Central memory CD4-positive, alpha-beta T cell (primary cell): ENCODE measurements at regions not wholly inside any gene's neighbourhood (a gene's known extent, or its start where the extent isn't known, plus 50 kb on each side); places are given as distances from the start of the nearest gene placed in this dataset.
A peak's percentile ranks its signal among the peaks of the same experiment; 100 is the strongest.
"Not testable (repeated sequence)": the region's sequence is repeated elsewhere in the genome, so short reads cannot be mapped to it uniquely, and the experiment has no call there.

Source experiments
- DNase-seq: peaks from one replicate; pipeline ENCODE4 v3.0.0; 2022

DNA sequence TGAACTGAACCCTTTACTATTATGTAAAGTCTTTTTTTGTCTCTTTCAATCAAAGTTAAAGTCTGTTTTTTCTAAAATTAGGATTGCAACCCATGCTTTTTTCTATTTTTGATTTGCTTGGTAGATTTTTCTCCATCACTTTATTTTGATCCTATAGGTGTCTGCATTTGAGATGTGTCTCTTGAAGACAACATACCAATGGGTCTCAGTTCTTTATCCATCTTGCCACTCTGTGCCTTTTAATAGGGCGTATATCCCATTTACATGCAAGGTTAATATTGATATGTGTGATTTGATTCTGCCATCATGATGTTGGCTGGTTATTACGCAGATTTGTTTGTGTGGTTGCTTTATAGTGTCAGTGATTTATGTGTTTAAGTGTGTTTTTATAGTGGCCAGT is 436.0 kb upstream of the SEMA6A start:
- no peak for DNase-seq

DNA sequence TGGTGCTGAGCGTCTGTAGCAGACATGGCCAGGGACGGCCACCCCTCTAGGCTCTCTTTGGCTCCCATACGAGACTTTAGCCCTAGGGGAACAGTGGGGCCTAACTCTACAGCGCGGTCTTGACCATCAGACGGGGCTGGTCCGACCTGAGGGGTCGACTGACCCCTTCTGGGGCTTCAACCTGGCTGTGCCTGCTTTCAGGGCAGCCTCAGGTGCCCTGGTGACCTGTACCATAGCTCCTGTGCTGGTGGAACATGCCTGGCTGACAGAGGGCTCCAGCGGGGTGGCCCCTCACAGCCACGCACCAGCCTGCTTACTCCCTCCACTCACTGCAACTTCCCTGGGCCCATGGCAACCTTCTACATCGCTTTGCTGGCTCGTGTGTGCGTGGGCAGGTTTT is 423.4 kb upstream of the SEMA6A start:
- no peak for DNase-seq

DNA sequence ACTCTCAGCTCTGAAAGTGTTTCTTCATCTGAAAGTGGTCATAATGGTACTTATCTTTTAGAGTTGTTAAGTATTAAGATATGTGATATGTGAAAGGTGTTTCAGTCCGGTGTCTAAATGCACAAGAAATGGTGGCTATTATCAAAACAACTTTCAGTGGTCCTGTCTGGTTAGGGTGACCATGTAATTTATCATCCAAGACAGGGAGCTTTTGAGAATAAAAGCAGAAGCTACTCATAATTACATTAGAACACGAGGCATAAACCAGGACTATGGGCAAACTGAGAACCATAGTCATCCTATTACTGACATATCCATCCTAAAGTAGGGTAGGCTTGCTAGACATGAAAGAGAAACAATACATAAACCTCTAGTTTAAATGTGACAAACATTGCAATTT is 418.1 kb upstream of the SEMA6A start:
- no peak for DNase-seq

DNA sequence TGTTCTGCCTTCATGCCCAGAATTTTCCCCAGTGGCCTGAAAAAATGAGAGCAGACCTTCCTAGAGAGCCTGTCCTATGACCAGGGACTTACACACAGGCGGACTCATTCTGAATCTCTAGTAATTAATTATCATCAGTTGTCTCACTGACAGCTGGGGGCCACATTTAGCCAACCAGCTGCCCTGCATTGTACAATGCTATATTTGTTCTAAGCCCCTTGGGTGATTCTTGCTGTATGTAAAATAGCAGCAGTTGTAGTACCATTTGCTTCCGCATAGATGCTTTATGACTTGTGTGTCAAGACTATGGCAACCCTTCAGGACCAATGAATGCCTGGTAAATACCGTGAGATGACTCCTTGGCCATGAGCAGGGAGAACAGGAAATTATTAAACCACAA is 415.4 kb upstream of the SEMA6A start:
- no peak for DNase-seq

DNA sequence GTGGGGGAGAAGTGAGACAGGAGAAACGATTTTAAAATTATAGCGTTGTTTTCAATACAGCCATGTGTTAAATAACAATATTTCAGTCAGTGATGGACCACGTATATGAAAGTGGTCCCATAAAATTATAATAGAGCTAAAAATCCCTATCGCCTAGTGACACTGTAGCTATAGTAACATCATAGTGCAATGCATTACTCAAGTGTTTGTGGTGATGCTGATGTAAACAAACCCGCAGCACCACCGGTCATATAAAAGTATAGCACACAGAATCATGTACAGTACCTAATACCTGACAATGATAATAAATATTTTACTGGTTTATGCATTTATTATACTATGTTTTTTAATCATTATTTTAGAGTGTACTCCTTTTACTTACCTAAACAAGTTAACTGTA is 407.4 kb upstream of the SEMA6A start:
- DNase-seq, result no peak

- DNase-seq, result no peak
Observed at GRCh38 chr5:116980581-116980980, 406.0 kb upstream of the SEMA6A start.

DNA sequence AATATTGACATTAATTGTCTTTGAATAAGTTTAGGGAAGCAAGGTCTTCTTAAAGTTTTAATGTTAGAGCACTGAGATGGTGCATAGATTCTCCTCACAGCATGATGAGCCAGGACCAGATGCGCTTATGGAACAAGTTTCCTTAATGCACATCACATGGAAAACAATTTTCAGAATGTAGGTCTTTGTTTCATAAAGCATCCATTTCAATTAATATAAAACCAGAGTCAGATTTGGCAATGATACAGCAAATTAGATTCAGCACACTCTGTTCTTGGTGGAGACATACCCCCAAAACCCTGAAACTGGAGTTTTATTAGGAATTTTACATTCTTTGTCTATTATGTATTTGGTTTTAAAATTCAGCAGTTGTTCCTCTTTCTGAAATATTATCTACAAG is 402.1 kb upstream of the SEMA6A start:
- DNase-seq, result no peak

- no peak for DNase-seq
Observed at GRCh38 chr5:116971131-116971530, 396.5 kb upstream of the SEMA6A start.

DNA sequence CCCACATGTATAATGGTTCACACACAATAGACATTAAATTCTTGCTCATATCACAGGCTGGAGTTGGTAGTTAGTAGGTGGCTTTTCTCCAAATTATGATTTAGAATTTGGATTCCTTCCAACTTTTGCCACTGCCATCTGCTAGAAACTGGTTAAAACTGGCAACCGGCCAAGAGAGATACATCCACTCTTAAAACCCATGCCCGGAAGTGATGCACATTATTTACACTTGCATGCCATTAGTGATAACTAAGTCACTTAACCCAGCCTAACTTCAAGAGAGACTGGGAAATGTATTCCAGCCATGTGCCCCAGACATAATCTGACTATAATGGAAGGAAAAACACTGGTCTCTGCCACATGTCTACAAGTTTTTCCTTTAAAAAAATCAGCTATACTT is 395.7 kb upstream of the SEMA6A start:
- no peak for DNase-seq

DNA sequence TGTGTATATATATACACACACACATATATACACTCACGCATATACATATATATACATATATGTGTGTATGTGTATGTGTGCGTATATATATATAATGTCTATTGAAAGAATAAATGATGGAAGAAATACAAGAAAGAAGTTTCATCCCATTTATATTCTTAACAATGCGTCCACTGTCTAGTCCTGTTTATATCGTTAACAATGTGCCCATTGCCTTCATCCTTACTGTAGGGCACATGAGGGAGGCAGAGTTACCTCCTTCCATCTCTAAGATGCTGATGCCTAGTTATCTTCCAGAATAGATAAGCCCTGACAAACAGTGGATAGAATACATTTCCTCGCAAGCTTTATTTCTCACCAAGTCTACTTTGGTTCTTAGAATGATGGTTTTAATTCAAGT is 389.8 kb upstream of the SEMA6A start:
- DNase-seq, result no peak

- DNase-seq, result no peak
Observed at GRCh38 chr5:116961021-116961420, 386.4 kb upstream of the SEMA6A start.

DNA sequence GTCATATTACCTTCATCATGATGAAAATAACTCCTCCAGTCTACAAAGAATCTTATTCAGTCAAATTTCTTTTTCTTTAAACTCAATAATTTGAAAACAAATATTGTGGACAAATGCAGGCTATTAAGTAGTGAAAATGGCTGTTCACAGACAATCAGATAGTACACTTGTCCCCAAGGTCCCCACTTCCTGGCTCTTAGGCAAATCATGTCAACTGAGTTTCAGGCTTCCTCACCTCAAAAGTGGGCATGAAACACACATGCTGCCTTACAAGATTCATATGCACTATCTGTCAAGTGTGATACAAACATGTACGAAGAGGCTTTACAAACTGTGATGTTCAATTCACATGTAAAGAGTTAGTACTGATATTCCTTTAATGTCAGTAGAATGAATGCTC is 385.2 kb upstream of the SEMA6A start:
- no peak for DNase-seq

DNA sequence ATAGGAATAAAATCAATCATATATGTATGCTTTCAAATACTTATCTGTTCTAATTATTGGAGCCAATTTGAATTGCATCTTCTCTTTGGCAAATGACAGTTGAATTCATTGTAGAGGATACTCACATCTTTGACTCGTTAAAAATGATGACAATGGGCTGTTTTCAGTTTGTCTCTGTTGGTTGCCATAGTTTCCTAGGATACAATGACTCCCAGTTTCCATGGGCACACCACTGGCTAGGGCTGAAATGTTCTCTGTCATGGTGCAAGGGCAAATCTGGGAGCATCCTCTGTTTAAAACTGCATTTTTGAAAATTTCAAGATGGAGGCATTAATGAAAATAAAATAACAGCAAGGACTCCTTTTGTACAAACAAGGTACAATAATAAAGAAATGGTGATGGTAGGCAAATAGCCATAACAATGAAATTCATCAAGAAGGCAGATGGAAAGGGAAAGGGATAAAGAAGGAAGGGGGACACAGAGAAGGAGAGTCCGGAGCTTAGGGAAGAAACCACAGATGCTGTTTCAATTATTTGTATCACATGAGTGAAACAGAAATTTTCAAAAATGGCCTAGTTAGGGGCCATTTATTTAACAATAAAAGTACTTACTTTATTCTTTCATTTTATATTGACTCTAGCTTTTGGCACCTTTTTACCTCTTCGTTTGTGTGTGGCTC is 378.8 kb upstream of the SEMA6A start:
- DNase-seq, result no peak

DNA sequence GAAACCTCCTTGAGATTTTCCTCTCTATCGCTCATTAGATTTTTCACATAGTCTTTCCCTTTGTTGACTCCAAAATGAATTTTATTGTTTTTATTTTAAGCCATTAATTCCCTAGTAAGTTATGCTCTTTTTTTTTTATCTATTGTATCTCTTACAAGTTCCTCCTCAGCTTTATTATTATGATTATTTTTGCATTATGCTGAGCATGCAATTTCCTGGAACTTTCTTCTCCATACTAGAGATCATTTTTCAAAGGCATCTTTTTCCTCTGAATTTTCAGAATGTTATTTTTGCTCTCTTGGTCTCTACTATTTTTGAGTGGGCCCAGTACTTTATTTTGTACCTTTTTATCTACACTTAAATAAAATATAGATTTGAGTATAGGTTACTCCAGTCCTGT is 376.6 kb upstream of the SEMA6A start:
- no peak for DNase-seq

GRCh38 chr5:116947691-116948528 is 373.3 kb upstream of the SEMA6A start:
- DNase-seq, result peak; percentile 10

- not testable (repeated sequence) for DNase-seq
Observed at GRCh38 chr5:116945613-116946382, 371.2 kb upstream of the SEMA6A start.

DNA sequence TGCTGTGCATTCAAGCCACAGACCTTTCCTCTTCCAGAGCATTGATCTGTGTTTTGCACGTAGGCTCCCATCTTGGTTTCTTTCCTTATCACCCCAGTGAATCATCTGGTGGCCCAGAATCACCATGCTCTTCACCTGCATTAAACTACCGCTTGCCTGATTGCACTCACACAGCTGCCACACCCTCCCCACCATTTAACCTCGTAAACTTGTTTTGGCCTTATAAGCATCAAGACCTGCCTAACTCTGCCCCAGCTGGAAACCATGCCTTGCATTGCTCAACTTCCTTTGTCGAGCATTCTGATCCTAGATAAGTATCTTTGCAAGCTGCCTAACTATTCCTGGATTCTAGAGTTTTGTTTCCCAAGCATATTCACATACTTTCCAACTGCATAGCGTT is 369.6 kb upstream of the SEMA6A start:
- no peak for DNase-seq

GRCh38 chr5:116942622-116943021 is 368.0 kb upstream of the SEMA6A start:
- no peak for DNase-seq

DNA sequence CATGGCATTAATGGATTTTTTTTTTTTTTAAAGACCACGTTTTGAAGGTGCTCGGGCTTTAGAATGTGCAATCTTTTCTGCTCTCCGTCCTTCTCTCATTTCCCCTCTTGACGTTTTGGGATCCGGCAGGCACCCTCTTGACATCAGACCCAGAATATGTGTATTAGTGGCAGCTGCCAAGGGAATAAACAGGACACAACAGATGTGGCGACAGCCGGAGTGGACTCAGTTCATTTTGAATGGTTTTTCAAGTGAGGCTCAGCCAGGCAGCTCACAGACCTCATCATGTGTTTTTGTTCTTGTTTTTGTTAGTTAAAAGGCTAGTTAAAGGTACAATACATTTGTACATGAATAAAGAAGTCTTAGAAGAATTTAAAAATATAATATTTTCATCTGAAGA is 365.0 kb upstream of the SEMA6A start:
- DNase-seq, result no peak

DNA sequence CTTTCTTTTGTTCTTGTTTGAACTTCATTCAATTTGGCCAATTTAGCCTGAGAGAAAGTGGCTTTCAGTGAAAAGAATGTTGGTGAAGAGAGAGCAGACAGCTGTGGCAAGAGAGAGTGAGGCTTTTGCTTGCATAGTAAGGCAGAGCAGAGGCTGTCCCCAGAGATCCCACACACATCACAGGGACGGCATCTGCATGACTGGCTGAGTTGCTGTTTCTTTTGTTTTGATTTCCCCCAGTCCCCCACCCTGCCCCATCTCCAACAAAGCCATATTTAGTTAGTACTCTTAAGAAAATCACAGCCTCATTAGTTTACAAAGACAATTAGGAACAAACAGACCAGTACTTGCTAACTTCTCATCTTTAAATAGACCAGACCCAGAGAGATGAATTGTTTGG is 363.9 kb upstream of the SEMA6A start:
- DNase-seq, result no peak

- DNase-seq, result no peak
Observed at GRCh38 chr5:116935561-116936162, 361.0 kb upstream of the SEMA6A start.

GRCh38 chr5:116930616-116931015 is 356.0 kb upstream of the SEMA6A start:
- no peak for DNase-seq

- no peak for DNase-seq
Observed at GRCh38 chr5:116923344-116923743, 348.7 kb upstream of the SEMA6A start.
